ENCODE measurements at regions not wholly inside any gene's neighbourhood (a gene's known extent, or its start where the extent isn't known, plus 50 kb on each side); places are given as distances from the start of the nearest gene placed in this dataset.
"Not testable (repeated sequence)": the region's sequence is repeated elsewhere in the genome, so short reads cannot be mapped to it uniquely, and the experiment has no call there.

DNA sequence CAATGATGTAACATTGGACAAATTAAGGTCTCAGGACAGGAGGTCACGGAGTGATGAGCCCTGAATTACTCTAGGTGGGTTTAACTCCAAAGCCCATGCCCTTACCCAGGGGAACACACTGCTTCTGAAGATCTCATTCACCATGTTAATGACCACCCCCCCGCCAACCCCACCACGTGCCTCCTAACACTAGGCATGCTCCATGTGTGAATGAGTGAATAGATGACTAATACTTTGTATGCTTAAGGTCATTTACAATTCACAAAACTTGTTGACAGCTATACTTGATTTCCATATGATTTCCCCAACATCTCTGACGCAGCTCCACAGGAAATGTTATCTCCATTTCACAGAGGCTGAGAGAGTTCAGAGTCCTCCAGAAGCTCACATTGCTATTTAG, 184.9 kb downstream of the ZNF92 start:
- DNase-seq = peak; percentile 14

DNA sequence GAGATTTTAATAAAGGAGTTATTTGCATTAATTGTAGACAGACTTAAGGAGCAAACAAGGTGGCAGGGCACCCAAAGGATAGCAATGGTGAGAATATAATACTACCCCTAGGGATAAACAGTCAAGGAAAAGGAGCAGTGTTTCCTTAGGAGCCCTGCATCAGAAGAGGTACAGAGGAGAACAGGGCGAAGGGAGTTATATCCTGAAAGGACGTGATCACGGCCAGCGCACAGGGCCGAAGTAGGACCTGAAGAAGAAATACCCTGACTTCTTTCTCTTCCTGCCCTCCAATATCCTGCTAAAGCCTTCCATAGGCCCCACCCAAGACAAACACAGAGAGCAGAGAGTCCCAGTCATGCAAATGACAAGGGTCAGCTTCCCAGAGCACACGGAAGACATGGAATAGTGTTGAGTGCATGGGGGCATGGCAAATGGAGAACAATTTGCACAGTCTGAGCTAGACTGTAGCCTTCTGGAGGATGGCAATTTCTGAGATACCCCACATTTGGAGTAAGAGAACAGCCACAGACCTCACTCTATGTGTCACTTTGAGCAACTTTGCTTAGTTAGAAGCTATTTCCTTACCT, 188.2 kb downstream of the ZNF92 start:
- not testable (repeated sequence) for H3K27me3 Mint-ChIP-seq; H3K36me3 Mint-ChIP-seq (ENCODE audit: low read depth); H3K4me3 Mint-ChIP-seq; DNase-seq; H3K27ac Mint-ChIP-seq; H3K4me1 Mint-ChIP-seq (ENCODE audit: low read depth); H3K9me3 Mint-ChIP-seq

More for the DNA sequence above, 184.9 kb downstream of the ZNF92 start:
- not testable (repeated sequence) for H3K9me3 Mint-ChIP-seq; H3K4me1 Mint-ChIP-seq (ENCODE audit: low read depth); H3K27me3 Mint-ChIP-seq; H3K4me3 Mint-ChIP-seq; H3K36me3 Mint-ChIP-seq (ENCODE audit: low read depth); H3K27ac Mint-ChIP-seq

GRCh38 chr7:65562522-65562921, 188.9 kb downstream of the ZNF92 start:
- H3K27me3 Mint-ChIP-seq; H3K27ac Mint-ChIP-seq; DNase-seq; H3K36me3 Mint-ChIP-seq (ENCODE audit: low read depth); H3K4me1 Mint-ChIP-seq (ENCODE audit: low read depth); H3K4me3 Mint-ChIP-seq; H3K9me3 Mint-ChIP-seq: not testable (repeated sequence)

DNA sequence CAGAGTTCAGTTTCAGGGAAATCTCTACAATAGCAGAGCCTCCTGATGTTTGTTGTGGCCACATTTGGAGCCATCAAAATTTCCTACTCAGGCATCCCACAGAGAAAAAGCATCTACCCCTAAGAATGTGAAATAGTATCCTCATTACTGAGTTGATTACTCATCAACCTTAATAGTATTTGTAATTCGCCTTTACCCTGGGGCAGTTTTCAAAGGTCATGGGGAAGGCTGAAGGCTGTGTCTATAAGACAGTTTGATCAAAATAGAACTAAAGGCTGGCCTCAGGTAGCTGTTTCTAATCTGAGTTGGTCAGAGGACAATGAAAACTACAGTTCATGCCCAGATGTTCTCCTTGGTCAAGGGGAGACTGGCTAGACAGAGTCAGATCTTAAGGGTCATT, 189.7 kb downstream of the ZNF92 start:
- H3K4me1 Mint-ChIP-seq (ENCODE audit: low read depth); H3K9me3 Mint-ChIP-seq; H3K27ac Mint-ChIP-seq; H3K27me3 Mint-ChIP-seq; H3K4me3 Mint-ChIP-seq; H3K36me3 Mint-ChIP-seq (ENCODE audit: low read depth); DNase-seq: not testable (repeated sequence)

GRCh38 chr7:65568226-65568625, 194.6 kb downstream of the ZNF92 start:
- not testable (repeated sequence) for H3K36me3 Mint-ChIP-seq (ENCODE audit: low read depth); H3K9me3 Mint-ChIP-seq; H3K4me1 Mint-ChIP-seq (ENCODE audit: low read depth); H3K27ac Mint-ChIP-seq; H3K4me3 Mint-ChIP-seq; DNase-seq; H3K27me3 Mint-ChIP-seq

GRCh38 chr7:65570990-65571389, 197.3 kb downstream of the ZNF92 start:
- not testable (repeated sequence) for H3K27me3 Mint-ChIP-seq; H3K27ac Mint-ChIP-seq; DNase-seq; H3K4me1 Mint-ChIP-seq (ENCODE audit: low read depth); H3K9me3 Mint-ChIP-seq; H3K4me3 Mint-ChIP-seq; H3K36me3 Mint-ChIP-seq (ENCODE audit: low read depth)

- DNase-seq = peak; percentile 16
- not testable (repeated sequence) for H3K27ac Mint-ChIP-seq; H3K36me3 Mint-ChIP-seq (ENCODE audit: low read depth); H3K9me3 Mint-ChIP-seq; H3K4me1 Mint-ChIP-seq (ENCODE audit: low read depth); H3K4me3 Mint-ChIP-seq; H3K27me3 Mint-ChIP-seq
Observed at GRCh38 chr7:65572581-65572980, 198.9 kb downstream of the ZNF92 start.

GRCh38 chr7:65576370-65576769, 202.7 kb downstream of the ZNF92 start:
- H3K4me1 Mint-ChIP-seq (ENCODE audit: low read depth); DNase-seq; H3K36me3 Mint-ChIP-seq (ENCODE audit: low read depth); H3K4me3 Mint-ChIP-seq; H3K27me3 Mint-ChIP-seq; H3K9me3 Mint-ChIP-seq; H3K27ac Mint-ChIP-seq: not testable (repeated sequence)

DNA sequence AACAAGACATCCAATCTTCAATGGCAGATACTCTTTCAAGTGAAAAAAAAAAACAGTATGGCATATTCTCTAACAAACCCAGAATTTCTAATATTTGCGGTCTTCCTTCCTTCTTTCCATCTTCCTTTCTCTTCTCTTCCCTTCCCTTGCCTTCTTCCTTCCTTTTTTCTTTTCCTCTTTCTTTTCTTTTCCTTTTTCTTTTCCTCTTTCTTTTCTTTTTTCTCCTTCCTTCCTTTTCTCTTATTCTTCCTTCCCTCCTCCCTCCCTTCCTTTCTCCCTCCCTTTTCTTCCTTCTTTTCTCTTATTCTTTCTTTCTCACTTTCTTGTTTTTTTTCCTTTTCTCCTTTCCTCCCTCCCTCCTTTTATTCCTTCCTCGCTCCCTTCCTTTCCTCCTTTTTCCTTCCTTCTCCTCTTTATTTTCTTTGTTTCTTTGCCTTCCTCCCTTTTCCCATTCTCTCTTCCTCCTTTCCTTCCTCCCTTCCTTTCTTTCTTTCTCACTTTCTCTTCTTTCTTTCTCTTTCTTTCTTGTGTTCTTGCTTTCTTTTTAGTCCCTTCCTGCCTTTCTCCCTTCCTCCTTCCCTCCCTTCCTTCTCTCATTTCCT, 209.0 kb downstream of the ZNF92 start:
- not testable (repeated sequence) for H3K27ac Mint-ChIP-seq; H3K9me3 Mint-ChIP-seq; H3K36me3 Mint-ChIP-seq (ENCODE audit: low read depth); H3K27me3 Mint-ChIP-seq; H3K4me1 Mint-ChIP-seq (ENCODE audit: low read depth); H3K4me3 Mint-ChIP-seq; DNase-seq

DNA sequence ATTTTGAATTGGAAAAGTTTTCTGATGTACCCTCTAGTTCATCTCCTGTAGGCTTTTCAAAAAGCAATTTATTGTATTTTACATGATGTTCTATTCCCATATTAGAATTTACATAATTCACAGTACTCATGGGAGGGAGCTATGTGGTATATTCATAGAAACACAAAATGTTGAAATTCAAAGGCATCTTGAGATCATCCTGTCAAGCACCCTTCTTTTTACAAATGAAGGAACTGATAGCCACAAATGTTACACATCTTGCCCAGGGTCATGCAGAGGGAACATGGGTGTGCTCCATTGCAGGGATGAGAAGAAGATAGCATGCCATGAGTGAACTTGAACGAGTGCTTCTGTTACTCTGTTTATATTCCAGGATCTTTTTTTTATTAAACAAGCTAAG, 228.8 kb downstream of the ZNF92 start:
- not testable (repeated sequence) for H3K4me1 Mint-ChIP-seq (ENCODE audit: low read depth); H3K4me3 Mint-ChIP-seq; H3K9me3 Mint-ChIP-seq; H3K27ac Mint-ChIP-seq; DNase-seq; H3K36me3 Mint-ChIP-seq (ENCODE audit: low read depth)
- H3K27me3 Mint-ChIP-seq = peaks cover 50% of the 10 kb centered on the region

DNA sequence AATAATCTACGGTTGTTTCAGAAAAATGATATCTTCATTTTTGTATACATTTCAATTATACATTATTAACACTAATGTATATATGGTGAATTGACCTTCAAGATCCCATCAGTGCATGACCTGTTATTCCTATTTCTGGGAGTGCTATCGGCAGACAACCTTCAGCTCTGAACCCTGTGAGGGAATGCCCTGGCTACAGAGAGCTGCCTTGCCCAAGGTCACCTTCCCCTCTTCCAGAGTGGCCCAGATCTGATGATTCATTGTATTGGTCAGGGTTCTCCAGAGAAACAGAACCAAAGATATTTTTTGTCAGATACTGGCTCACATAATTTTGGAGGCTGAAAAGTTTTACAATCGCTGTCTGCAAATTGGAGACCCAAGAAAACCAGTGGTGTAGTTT, 235.5 kb downstream of the ZNF92 start:
- H3K27ac Mint-ChIP-seq = no peak overlapping the region

DNA sequence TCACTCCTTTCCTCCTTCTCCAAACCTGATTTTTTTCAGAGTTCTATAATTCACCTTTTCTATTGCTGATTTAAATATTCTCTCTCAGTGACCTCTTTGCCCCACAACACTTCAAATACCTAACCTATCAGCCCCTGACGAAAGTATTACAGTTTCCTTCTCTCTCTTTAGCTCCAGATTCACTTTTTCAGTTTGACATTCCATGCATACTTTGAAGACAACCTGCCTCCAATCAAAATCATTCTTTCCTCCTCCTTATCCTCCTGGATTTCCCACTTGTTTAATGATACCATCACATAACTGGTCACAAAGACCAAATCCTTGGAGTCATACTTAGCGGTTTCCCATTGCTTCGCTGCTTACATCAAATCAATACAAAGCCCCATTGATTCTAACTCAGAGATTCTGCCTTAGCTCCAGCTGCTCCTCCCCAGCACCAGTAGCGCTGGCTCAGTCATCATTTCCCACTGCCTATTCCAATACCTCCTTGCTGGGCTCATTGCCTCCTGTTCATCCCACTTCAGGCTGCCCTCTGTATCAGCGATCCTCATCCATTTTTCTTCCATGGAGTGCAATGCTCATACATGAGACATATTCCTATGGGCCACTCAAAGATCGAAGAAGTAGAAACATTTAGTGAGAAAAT, 240.1 kb downstream of the ZNF92 start:
- not testable (repeated sequence) for H3K9me3 Mint-ChIP-seq; H3K36me3 Mint-ChIP-seq (ENCODE audit: low read depth); H3K4me3 Mint-ChIP-seq; DNase-seq; H3K4me1 Mint-ChIP-seq (ENCODE audit: low read depth); H3K27ac Mint-ChIP-seq
- peaks cover 43% of the 10 kb centered on the region for H3K27me3 Mint-ChIP-seq

More for the DNA sequence above, 235.5 kb downstream of the ZNF92 start:
- Mint-ChIP-seq H3K4me1 (ENCODE audit: low read depth) (no peaks in the 10 kb centered on the region), H3K4me3 (no peak overlapping the region), H3K9me3 (no peaks in the 10 kb centered on the region), H3K27me3 (peaks cover 52% of the 10 kb centered on the region), H3K36me3 (ENCODE audit: low read depth) (no peaks in the 10 kb centered on the region)
- no peak for DNase-seq

- H3K27ac Mint-ChIP-seq = not testable (repeated sequence)
Observed at GRCh38 chr7:65616111-65616510, 242.5 kb downstream of the ZNF92 start.

DNA sequence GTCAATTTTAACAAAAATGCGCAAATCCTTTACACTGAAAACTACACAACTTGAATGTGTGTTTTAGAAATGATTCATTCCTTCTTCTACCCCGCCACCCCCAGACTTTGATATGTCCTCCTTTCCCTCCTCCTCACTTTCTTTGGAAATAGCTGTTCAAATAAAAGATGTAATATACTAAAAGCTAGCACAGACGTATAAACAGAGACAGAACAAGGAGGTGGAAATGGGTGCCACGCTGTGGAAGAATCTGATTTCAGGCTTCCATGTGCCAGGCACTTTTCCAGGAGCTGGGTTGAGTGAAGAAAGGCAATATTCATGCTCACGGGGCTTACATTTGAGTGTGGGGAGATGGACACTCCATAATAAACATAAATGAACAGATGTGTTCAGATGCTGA, 246.6 kb downstream of the ZNF92 start:
- H3K9me3 Mint-ChIP-seq; DNase-seq; H3K27ac Mint-ChIP-seq; H3K36me3 Mint-ChIP-seq (ENCODE audit: low read depth); H3K4me3 Mint-ChIP-seq; H3K4me1 Mint-ChIP-seq (ENCODE audit: low read depth): not testable (repeated sequence)
- H3K27me3 Mint-ChIP-seq = peaks cover 28% of the 10 kb centered on the region

More at GRCh38 chr7:65616111-65616510, 242.5 kb downstream of the ZNF92 start:
- H3K4me1 Mint-ChIP-seq (ENCODE audit: low read depth); DNase-seq; H3K36me3 Mint-ChIP-seq (ENCODE audit: low read depth); H3K9me3 Mint-ChIP-seq; H3K4me3 Mint-ChIP-seq: not testable (repeated sequence)
- H3K27me3 Mint-ChIP-seq = peaks cover 31% of the 10 kb centered on the region

GRCh38 chr7:65621580-65622201, 248.0 kb downstream of the ZNF92 start:
- not testable (repeated sequence) for H3K36me3 Mint-ChIP-seq (ENCODE audit: low read depth); H3K9me3 Mint-ChIP-seq; H3K27ac Mint-ChIP-seq; H3K4me3 Mint-ChIP-seq; H3K4me1 Mint-ChIP-seq (ENCODE audit: low read depth)
- DNase-seq = peak; percentile 42
- H3K27me3 Mint-ChIP-seq = peaks cover 33% of the 10 kb centered on the region
